ENCODE measurements at regions not wholly inside any gene's neighbourhood (a gene's known extent, or its start where the extent isn't known, plus 50 kb on each side); places are given as distances from the start of the nearest gene placed in this dataset.
"Not testable (repeated sequence)": the region's sequence is repeated elsewhere in the genome, so short reads cannot be mapped to it uniquely, and the experiment has no call there.

DNA sequence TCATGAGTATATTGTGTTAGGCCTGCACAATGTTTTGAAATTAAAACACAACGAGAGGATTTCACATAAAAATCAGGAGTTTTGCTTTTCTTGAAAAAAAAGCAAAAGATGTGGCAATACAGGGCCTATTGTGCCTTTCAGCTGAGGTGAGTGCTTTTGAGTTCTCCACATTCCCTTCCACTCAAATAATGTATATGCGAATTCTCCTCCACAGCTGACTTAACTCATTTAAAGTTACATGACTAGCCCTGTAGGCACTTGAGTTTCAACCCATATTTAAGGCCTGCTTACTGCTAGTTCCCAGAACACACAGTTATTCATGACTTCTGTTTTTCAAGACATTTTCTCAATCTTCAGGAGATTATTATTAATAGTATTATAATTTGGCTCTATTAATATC is 353.1 kb downstream of the NUP35 start (continued):
- TF ChIP-seq, protein P1, sequence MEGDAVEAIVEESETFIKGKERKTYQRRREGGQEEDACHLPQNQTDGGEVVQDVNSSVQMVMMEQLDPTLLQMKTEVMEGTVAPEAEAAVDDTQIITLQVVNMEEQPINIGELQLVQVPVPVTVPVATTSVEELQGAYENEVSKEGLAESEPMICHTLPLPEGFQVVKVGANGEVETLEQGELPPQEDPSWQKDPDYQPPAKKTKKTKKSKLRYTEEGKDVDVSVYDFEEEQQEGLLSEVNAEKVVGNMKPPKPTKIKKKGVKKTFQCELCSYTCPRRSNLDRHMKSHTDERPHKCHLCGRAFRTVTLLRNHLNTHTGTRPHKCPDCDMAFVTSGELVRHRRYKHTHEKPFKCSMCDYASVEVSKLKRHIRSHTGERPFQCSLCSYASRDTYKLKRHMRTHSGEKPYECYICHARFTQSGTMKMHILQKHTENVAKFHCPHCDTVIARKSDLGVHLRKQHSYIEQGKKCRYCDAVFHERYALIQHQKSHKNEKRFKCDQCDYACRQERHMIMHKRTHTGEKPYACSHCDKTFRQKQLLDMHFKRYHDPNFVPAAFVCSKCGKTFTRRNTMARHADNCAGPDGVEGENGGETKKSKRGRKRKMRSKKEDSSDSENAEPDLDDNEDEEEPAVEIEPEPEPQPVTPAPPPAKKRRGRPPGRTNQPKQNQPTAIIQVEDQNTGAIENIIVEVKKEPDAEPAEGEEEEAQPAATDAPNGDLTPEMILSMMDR (IDR thresholded peaks at IDR 0.05) = no peak
- TF ChIP-seq RCOR1 (IDR thresholded peaks at IDR 0.05; ENCODE audit: low read length) = no peak
- no peak for TF ChIP-seq EP300 (IDR thresholded peaks at IDR 0.05; ENCODE audit: borderline replicate concordance in 1 of 2, low read depth in 1 of 2, low read length in 1 of 2)
- TF ChIP-seq, protein P2, sequence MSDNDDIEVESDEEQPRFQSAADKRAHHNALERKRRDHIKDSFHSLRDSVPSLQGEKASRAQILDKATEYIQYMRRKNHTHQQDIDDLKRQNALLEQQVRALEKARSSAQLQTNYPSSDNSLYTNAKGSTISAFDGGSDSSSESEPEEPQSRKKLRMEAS (IDR thresholded peaks at IDR 0.05; ENCODE audit: low read depth) = no peak

DNA sequence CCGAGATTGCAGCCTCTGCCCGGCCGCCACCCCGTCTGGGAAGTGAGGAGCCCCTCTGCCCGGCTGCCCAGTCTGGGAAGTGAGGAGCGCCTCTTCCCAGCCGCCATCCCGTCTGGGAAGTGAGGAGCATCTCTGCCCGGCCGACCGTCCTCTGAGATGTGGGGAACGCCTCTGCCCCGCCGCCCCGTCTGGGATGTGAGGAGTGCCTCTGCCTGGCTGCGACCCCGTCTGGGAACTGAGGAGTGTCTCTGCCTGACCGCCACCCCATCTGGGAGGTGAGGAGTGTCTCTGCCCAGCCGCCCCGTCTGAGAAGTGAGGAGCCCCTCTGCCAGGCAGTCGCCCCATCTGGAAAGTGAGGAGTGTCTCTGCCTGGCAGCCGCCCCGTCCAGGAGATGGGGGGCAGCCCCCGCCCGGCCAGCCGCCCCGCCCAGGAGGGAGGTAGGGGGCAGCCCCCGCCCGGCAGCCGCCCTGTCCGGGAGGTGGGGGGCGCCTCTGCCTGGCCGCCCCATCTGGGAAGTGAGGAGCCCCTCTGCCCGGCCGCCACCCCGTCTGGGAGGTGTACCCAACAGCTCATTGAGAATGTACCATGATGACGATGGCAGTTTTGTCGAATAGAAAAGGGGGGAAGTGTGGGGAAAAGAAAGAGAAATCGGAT is 354.8 kb downstream of the NUP35 start:
- DNase-seq; H3K9me3 ChIP-seq; H3K9ac ChIP-seq; H3K4me2 ChIP-seq; POLR2A ChIA-PET; H3F3A ChIP-seq (replicated peaks; ENCODE audit: insufficient read depth); H4K20me1 ChIP-seq (ENCODE audit: insufficient read depth); H3K4me1 ChIP-seq (ENCODE audit: control insufficient read depth in 1 of 2, insufficient read depth in 2 of 2, low read depth in 1 of 2, low read length in 1 of 2); H3K36me3 ChIP-seq (replicated peaks in 1 of 2; ENCODE audit: control insufficient read depth in 1 of 2, insufficient read depth in 2 of 2, low read length in 1 of 2); H3K27me3 ChIP-seq (ENCODE audit: insufficient read depth); H3K9me2 ChIP-seq; H3K27ac ChIP-seq (ENCODE audit: low read depth in 2 of 2, low read length in 1 of 2); H3K4me3 ChIP-seq (ENCODE audit: low read depth in 2 of 2, low read length in 1 of 2); CTCF ChIA-PET; H3K79me2 ChIP-seq (ENCODE audit: insufficient read depth); H2AFZ ChIP-seq (ENCODE audit: low read depth): not testable (repeated sequence)
- WGBS (ENCODE audit: low lambda C conversion rate) = 81% methylated on average over 14 of the region's 39 CpGs

DNA sequence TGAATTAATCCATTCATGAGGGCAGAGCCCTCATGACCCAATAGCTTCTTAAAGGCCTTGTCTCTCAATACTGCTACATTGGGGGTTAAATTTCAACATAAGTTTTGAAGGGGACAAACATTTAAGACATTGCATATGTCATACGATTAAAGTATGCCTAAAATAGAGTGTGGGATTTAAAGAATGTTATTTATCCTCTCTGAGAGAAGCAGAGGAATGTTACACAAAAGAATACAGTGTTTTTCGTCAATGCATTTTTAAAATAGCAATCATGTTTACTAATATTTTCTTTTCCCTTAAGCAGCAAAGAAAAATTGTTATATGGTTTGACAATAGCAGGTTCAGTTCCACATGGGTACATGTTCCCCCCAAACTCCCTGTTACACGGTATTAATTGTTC is 363.1 kb downstream of the NUP35 start:
- ChIA-PET POLR2A (no interaction called here), CTCF (interaction anchor here (0.8 kb wide), 1 partner anchor 9 kb away, joined by 4 read pairs; no protein-coding TSS in a partner anchor)
- Histone ChIP-seq H3K79me2 (ENCODE audit: insufficient read depth) (no peaks in the 10 kb centered on the region), H3F3A (replicated peaks; ENCODE audit: insufficient read depth) (no peaks in the 10 kb centered on the region), H3K9me2 (no peaks in the 10 kb centered on the region), H2AFZ (ENCODE audit: low read depth) (no peak overlapping the region), H3K27me3 (ENCODE audit: insufficient read depth) (no peaks in the 10 kb centered on the region), H3K4me1 (ENCODE audit: control insufficient read depth in 1 of 2, insufficient read depth in 2 of 2, low read depth in 1 of 2, low read length in 1 of 2) (no peaks in the 10 kb centered on the region), H4K20me1 (ENCODE audit: insufficient read depth) (no peaks in the 10 kb centered on the region), H3K4me2 (no peak overlapping the region), H3K4me3 (ENCODE audit: low read depth in 2 of 2, low read length in 1 of 2) (no peak overlapping the region), H3K9ac (no peak overlapping the region), H3K27ac (ENCODE audit: low read depth in 2 of 2, low read length in 1 of 2) (no peak overlapping the region), H3K36me3 (replicated peaks in 1 of 2; ENCODE audit: control insufficient read depth in 1 of 2, insufficient read depth in 2 of 2, low read length in 1 of 2) (no peaks in the 10 kb centered on the region), H3K9me3 (no peaks in the 10 kb centered on the region)
- DNase-seq = no peak
- 56% methylated on average over 3 of the region's 3 CpGs for WGBS (ENCODE audit: low lambda C conversion rate)
- TF ChIP-seq, protein P1 (IDR thresholded peaks at IDR 0.05) = no peak
- TF ChIP-seq TEAD4 (IDR thresholded peaks at IDR 0.05; ENCODE audit: borderline replicate concordance, insufficient read depth) (no peak), SIN3A (IDR thresholded peaks at IDR 0.05; ENCODE audit: borderline replicate concordance, low read depth, low read length) (no peak), POLR2AphosphoS5 (IDR thresholded peaks at IDR 0.05; ENCODE audit: low read depth, low read length) (no peak), EZH2phosphoT487 (IDR thresholded peaks at IDR 0.05; ENCODE audit: borderline replicate concordance, low read depth) (no peak), GABPA (IDR thresholded peaks at IDR 0.05; ENCODE audit: low read depth) (no peak), ELF1 (IDR thresholded peaks at IDR 0.05) (no peak), TAF1 (IDR thresholded peaks at IDR 0.05; ENCODE audit: borderline replicate concordance, low read depth, low read length) (no peak), NFIC (IDR thresholded peaks at IDR 0.05; ENCODE audit: borderline replicate concordance) (no peak), NRF1 (IDR thresholded peaks at IDR 0.05; ENCODE audit: low read depth, low read length) (no peak), RFX5 (IDR thresholded peaks at IDR 0.05; ENCODE audit: low read length) (no peak)
- TF ChIP-seq, protein P3, sequence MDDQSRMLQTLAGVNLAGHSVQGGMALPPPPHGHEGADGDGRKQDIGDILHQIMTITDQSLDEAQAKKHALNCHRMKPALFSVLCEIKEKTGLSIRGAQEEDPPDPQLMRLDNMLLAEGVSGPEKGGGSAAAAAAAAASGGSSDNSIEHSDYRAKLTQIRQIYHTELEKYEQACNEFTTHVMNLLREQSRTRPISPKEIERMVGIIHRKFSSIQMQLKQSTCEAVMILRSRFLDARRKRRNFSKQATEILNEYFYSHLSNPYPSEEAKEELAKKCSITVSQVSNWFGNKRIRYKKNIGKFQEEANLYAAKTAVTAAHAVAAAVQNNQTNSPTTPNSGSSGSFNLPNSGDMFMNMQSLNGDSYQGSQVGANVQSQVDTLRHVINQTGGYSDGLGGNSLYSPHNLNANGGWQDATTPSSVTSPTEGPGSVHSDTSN (IDR thresholded peaks at IDR 0.05) = no peak
- TF ChIP-seq, protein P4, sequence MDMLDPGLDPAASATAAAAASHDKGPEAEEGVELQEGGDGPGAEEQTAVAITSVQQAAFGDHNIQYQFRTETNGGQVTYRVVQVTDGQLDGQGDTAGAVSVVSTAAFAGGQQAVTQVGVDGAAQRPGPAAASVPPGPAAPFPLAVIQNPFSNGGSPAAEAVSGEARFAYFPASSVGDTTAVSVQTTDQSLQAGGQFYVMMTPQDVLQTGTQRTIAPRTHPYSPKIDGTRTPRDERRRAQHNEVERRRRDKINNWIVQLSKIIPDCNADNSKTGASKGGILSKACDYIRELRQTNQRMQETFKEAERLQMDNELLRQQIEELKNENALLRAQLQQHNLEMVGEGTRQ (IDR thresholded peaks at IDR 0.05; ENCODE audit: borderline replicate concordance, low read depth, low read length) = no peak
- TF ChIP-seq, protein P5, sequence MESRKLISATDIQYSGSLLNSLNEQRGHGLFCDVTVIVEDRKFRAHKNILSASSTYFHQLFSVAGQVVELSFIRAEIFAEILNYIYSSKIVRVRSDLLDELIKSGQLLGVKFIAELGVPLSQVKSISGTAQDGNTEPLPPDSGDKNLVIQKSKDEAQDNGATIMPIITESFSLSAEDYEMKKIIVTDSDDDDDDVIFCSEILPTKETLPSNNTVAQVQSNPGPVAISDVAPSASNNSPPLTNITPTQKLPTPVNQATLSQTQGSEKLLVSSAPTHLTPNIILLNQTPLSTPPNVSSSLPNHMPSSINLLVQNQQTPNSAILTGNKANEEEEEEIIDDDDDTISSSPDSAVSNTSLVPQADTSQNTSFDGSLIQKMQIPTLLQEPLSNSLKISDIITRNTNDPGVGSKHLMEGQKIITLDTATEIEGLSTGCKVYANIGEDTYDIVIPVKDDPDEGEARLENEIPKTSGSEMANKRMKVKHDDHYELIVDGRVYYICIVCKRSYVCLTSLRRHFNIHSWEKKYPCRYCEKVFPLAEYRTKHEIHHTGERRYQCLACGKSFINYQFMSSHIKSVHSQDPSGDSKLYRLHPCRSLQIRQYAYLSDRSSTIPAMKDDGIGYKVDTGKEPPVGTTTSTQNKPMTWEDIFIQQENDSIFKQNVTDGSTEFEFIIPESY (IDR thresholded peaks at IDR 0.05; ENCODE audit: borderline replicate concordance, low read depth) = no peak

Measured in SK-N-SH (cell line).